HEK293 (cell line): ENCODE measurements at regions not wholly inside any gene's neighbourhood (a gene's known extent, or its start where the extent isn't known, plus 50 kb on each side); places are given as distances from the start of the nearest gene placed in this dataset.

ENCODE experiments used
- BCL11A ChIP-seq: fragments of 450-650 bp; formaldehyde crosslinking; IDR thresholded peaks from 2 replicates; pipeline ENCODE4 v1.5.1; 2016; ENCODE audit warnings: low read depth, missing biosample characterization, missing genetic modification characterization
- CTCF ChIP-seq: fragments of 450-650 bp; formaldehyde crosslinking; IDR thresholded peaks from 2 replicates; pipeline ENCODE4 v1.5.1; 2016; ENCODE audit warnings: missing biosample characterization, missing genetic modification characterization

DNA sequence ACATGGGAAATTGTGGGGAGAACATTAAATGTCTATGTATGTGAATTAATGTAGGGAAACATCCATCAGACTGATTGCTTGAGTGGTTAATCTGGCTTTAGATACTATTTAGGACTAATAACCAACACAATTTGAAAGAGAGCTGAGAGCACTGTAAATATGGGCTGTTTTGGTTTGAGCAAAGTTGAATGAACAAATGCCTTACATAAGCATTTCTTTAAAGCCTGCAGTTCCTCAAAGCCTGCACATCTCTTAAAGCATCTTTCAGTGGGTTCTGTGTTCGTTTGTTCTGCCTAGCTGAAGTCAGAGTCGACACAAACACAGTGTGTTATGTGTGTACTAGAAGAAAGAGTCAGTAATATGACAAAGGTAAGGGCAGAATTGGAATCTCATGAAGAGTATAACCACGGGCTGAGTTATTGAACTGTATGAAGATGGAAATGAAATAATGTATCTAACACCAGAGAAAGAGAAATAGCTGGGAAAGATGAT lies 350.0 kb downstream of the SIPA1L2 start:
- no peak for TF ChIP-seq BCL11A (tag by site-specific recombination)
- no peak for TF ChIP-seq CTCF (tag by site-specific recombination)
